HG03469 (cell line): ENCODE measurements at regions not wholly inside any gene's neighbourhood (a gene's known extent, or its start where the extent isn't known, plus 50 kb on each side); places are given as distances from the start of the nearest gene placed in this dataset.
"Not testable (repeated sequence)": the region's sequence is repeated elsewhere in the genome, so short reads cannot be mapped to it uniquely, and the experiment has no call there.

Experiments
- ATAC-seq: cut with Tn5 transposase; IDR thresholded peaks from one replicate; pipeline ENCODE4 v1.9.1; 2021; ENCODE audit warnings: mild to moderate bottlenecking, moderate library complexity, moderate number of reproducible peaks; ENCODE audit not compliant: unreplicated experiment

GRCh38 chr4:174183259-174183658 is 100.2 kb downstream of the FBXO8 start:
- no peak for ATAC-seq

DNA sequence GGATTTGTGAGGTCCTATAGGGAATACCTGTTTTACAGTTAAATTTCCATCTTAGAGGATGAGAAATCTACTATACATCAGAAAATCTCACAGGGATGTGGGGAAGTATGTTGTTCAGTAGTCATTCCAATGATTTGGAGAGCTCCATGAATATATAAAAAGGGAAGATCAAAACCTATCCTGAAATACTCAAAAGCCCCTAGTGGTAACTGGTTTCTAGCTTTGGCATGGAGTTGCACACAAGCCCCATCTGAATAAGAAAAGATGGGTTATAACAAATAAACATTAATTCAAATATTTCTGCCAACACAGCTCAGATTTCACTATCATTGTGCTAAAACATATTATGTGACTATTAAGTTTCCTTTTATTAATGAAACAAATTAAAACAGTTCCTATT is 101.6 kb downstream of the FBXO8 start:
- ATAC-seq: no peak

DNA sequence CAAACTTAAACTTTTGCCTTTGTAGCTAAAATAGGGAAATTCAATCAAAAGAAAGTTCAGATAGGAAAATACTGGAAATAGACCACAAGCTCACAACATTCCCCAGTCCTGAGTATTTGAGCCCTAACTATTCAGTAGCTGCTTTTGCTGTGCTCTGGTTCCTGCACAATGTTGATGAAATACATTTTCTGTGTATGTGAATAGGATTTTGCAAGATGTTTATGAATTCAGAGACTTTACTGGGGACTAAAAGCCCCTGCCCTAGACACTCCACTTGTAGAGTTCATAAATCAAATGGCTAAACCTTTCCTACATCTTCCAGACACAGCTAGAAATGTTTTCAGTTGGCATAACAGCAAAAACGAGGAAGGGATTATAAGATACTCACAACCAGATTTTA is 105.9 kb downstream of the FBXO8 start:
- ATAC-seq: no peak

DNA sequence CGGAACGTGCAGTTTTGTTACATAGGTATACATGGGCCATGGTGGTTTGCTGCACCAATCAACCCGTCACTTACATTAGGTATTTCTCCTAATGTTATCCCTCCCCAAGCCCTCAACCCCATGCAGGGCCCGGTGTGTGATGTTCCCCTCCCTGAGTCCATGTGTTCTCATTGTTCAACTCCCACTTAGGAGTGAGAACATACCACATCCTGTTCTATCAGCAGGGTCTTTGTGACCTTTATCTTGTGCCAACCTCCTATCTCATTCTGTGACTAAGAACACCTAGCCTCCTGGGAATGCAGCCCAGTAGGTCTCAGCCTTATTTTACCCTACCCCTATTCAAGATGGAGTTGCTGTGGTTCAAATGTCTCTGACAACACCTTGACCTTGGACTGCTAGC is 107.6 kb downstream of the FBXO8 start:
- not testable (repeated sequence) for ATAC-seq

DNA sequence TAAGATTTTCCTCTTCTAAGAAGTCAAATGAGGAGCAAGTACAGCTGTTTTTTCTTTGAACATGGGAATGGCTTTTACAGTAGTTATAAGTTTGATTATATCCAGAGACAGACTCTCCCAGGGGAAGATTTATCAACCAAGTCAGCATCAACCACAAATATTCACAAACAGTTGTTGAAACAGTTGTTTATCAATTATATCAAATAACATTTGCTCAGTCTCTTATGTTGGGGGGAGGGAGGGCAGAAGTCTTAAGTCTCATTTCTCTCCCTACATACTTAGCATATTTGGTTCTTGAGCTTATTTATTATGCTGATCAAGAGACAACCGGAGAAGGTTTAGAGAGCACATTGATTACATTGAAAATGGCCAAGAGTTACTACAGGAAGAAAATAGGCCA is 110.1 kb downstream of the FBXO8 start:
- ATAC-seq: no peak

- no peak for ATAC-seq
Observed at GRCh38 chr4:174172274-174172673, 111.2 kb downstream of the FBXO8 start.

GRCh38 chr4:174170906-174171305 is 112.6 kb downstream of the FBXO8 start:
- no peak for ATAC-seq

DNA sequence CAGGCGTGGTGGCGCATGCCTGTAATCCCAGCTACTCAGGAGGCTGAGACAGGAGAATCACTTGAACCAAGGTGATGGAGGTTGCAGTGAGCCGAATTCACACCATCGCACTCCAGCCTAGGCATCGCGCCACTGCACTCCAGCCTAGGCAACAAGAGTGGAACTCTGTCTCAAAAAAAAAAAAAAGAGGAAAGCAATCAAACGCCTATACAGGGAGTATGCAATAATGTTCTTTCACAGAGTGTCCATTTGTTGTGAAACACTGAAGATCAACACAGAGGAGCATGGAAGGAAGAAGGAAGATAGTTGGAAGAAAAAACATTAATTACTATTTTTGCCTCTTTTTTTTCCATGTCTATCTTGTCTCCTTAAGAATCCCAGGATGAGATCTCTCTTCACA is 113.4 kb downstream of the FBXO8 start:
- no peak for ATAC-seq

DNA sequence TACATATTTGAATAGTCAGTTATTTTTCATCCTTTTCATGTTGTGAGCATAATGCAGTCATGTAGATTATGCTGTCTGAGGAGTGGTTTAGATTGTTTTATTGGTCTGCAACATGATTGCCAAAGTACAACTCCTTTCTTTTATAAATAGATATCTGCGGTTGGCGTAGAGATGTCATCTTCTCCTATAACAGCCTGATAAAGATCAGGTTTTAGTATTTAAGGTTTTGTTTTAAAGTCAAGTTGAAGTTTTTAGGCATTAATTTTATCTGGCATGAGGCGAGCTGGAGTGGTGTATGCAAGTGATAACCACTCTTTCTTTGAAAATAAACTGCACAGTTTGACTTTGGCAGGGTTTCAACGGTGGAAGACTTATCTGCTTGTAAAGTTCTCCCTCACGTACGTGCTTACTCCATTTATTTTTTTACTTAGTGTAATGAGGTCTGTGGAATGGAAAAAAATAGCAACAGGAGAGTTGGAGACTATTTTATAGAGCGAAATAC is 126.3 kb downstream of the FBXO8 start:
- no peak for ATAC-seq

- peak; percentile 73 for ATAC-seq
Observed at GRCh38 chr4:174156239-174156826, 127.1 kb downstream of the FBXO8 start.

- no peak for ATAC-seq
Observed at GRCh38 chr4:174154215-174154854, 129.1 kb downstream of the FBXO8 start.

- ATAC-seq: no peak
Observed at GRCh38 chr4:174152717-174153466, 130.6 kb downstream of the FBXO8 start.

- ATAC-seq: no peak
Observed at GRCh38 chr4:174147863-174148262, 135.6 kb downstream of the FBXO8 start.

- no peak for ATAC-seq
Observed at GRCh38 chr4:174144106-174144505, 139.4 kb downstream of the FBXO8 start.

DNA sequence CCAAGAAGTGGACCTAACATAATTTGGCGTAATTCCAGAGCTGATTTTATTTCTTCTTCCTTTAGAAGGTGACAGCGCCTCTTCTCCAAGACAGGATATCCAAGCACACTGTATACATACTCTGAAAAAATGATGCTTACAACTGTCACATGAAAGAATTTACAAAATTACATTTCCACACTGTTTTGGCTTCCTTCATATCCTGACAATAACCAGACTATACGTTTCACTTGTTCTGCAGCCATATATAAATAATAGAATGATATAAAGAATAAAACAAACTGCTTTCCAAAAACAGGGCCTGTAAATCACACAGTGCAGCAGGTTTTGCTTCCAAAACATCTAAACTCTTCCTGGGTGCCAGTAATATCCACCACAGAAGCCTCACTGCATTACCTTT is 141.6 kb downstream of the FBXO8 start:
- no peak for ATAC-seq

GRCh38 chr4:174138616-174139015 is 144.9 kb downstream of the FBXO8 start:
- ATAC-seq: no peak

DNA sequence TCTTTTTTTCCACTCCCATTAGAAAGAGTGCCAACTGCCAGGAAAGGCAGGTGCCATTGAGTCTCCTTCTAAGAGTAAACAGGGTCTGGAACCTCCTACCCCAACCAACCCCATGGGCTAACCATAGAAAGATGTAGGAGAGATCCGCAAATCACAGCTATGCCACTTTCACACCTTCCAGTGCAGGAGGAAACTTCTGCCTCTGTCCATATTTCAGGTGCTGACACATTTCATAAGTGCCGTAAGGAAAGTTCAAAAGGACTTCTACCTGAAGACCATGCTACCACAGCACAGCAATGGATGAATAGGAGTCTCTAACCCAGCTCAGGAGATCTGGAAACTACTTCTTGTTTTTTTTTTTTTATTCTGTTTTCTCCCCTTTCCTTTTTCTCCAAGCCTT is 145.8 kb downstream of the FBXO8 start:
- ATAC-seq: no peak

DNA sequence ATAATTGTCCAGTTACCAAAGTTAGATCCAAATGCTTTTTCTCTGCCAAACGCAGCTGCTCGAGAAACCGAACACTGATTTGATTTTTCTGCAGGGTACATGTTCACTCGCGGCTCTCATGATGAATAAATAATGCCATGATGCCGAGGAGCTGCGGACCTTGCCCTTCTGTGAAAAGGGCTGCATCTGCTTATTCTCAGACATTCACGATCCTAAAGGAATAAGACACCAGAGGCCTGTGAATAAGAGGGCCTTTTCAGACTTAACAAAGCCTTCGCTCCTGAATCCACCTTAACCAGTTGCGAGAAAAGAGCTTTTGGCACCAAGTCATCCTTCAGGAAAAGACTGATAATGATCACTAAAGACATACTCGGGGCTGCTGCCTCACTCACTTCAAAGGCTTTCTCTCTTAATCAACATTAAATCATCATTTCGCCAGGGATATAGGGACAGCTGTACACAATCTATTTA is 147.5 kb downstream of the FBXO8 start:
- no peak for ATAC-seq

DNA sequence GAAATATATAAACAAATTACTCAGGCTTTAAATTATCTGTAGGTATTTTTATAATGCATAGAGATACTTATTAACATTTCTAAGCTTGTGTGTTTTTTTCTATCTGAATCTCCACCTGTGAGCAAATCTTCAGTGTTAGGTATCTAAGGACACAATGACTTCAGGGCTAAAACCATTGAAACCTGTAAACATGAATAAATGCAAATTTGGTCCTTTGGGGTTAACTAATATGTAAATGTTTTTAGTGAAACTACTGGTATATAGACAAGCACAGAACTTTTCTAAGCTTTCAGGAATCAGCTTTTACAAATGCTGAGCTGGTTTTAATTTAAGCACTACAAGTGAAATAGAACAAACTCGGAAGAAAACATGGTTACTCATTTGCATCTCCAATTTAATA is 147.9 kb downstream of the FBXO8 start:
- ATAC-seq: no peak

GRCh38 chr4:174134361-174134760 is 149.1 kb downstream of the FBXO8 start:
- no peak for ATAC-seq

DNA sequence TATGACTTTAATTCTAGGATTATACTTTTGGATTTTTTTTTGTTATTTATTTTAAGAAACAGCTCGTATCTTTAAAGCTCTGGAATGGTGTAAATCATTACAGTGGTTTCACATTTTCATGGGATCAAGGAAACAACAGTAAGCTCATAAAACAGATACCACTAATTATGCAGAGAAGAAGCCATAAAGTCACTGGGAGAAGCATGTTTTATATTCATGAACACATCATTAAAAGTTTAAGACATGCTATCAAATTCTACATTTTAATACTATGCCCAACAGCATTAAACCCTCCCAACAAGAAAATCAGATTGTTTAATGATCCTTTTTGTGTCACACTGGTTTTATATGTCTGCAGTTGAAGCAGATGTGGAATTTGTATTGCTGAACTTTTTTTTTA is 149.9 kb downstream of the FBXO8 start:
- ATAC-seq: no peak

GRCh38 chr4:174131901-174132300 is 151.6 kb downstream of the FBXO8 start:
- ATAC-seq: no peak
